ENCODE measurements at regions not wholly inside any gene's neighbourhood (a gene's known extent, or its start where the extent isn't known, plus 50 kb on each side); places are given as distances from the start of the nearest gene placed in this dataset.

DNA sequence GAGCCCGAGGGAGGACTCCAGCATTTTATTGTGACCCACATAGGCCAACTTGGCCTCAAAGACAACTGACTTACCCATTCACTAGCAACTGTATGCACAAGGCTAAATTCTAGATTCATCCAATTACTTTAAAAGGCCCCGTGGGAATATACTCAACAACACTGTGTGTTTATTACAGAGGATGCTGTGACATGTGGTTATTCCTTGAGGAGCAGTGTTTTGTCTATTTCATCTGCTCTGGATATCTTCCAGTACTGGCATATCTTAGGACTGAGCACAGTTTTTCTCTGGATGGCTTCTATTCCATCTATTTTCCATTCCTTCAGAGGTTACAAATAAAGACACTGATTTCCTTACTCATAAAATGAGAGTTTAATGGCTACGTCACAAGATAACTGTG lies 87.2 kb upstream of the KRAS start:
- FAIRE-seq (no peak), DNase-seq (ENCODE audit: low read depth) (no peak)
- TF ChIP-seq, protein P1, sequence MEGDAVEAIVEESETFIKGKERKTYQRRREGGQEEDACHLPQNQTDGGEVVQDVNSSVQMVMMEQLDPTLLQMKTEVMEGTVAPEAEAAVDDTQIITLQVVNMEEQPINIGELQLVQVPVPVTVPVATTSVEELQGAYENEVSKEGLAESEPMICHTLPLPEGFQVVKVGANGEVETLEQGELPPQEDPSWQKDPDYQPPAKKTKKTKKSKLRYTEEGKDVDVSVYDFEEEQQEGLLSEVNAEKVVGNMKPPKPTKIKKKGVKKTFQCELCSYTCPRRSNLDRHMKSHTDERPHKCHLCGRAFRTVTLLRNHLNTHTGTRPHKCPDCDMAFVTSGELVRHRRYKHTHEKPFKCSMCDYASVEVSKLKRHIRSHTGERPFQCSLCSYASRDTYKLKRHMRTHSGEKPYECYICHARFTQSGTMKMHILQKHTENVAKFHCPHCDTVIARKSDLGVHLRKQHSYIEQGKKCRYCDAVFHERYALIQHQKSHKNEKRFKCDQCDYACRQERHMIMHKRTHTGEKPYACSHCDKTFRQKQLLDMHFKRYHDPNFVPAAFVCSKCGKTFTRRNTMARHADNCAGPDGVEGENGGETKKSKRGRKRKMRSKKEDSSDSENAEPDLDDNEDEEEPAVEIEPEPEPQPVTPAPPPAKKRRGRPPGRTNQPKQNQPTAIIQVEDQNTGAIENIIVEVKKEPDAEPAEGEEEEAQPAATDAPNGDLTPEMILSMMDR (IDR thresholded peaks at IDR 0.05; ENCODE audit: insufficient read depth, low read length, severe bottlenecking): no peak
- Histone ChIP-seq H3K27me3 (ENCODE audit: control insufficient read depth, insufficient read depth, low read length) (no peaks in the 10 kb centered on the region), H3K36me3 (ENCODE audit: control insufficient read depth, insufficient read depth, low read length) (no peaks in the 10 kb centered on the region), H3K4me3 (ENCODE audit: low read depth, low read length) (no peak overlapping the region)

DNA sequence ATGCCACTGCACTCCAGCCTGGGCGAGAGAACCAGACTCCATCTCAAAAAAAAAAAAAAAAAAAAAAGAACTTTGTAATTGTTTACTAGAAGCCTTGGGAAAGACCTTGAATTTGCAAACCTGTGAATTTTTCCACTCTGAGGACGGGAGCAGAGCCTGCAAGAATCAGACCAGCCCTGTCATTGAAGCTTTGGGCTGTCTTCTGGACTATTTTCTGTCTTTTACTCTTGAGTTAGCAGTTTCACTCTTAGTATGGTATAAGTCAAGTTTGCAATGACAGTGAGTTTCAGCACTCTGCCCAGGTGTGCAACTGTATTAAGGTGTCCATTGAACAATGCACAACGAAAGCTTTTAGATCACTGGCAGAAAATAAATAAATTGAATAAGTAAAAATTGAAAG lies 81.4 kb upstream of the KRAS start:
- DNase-seq (ENCODE audit: low read depth) (no peak), FAIRE-seq (no peak)
- Histone ChIP-seq H3K4me3 (ENCODE audit: low read depth, low read length) (no peak overlapping the region), H3K27me3 (ENCODE audit: control insufficient read depth, insufficient read depth, low read length) (peaks cover 2% of the 10 kb centered on the region), H3K36me3 (ENCODE audit: control insufficient read depth, insufficient read depth, low read length) (no peaks in the 10 kb centered on the region)
- TF ChIP-seq, protein P1 (IDR thresholded peaks at IDR 0.05; ENCODE audit: insufficient read depth, low read length, severe bottlenecking): no peak

DNA sequence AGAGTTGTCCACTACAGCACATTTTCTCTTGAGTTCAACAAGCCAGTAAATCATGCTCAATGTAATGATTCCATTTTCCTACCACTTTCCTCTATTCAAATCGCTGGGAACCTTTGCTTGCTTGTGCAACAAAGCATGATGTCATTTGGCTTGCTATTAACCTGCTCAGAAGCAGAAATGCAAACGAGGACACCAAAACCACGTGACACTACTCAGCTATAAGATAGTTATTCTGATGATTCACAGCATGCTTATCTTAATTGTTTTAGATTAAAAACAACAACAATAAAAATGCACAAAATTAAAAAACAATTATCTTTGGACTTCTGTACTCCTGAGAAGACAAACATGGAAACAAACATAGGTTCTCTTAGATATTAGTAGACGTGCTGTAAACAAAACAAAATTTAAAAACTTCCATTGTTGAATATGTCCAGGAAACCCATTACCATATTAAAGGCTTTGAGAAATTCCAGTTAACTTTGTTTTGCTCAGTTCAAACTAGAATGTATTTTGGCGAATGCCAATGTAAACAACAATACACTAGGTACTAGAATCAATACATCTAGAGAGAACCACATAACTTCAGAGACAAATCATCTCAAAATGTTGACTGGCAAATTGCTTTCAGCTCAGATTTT lies 77.5 kb upstream of the KRAS start:
- DNase-seq (ENCODE audit: low read depth) (peak; percentile 83), FAIRE-seq (no peak)
- TF ChIP-seq, protein P1 (IDR thresholded peaks at IDR 0.05; ENCODE audit: insufficient read depth, low read length, severe bottlenecking): no peak
- Histone ChIP-seq H3K27me3 (ENCODE audit: control insufficient read depth, insufficient read depth, low read length) (peaks cover 2% of the 10 kb centered on the region), H3K4me3 (ENCODE audit: low read depth, low read length) (no peak overlapping the region), H3K36me3 (ENCODE audit: control insufficient read depth, insufficient read depth, low read length) (no peaks in the 10 kb centered on the region)

DNA sequence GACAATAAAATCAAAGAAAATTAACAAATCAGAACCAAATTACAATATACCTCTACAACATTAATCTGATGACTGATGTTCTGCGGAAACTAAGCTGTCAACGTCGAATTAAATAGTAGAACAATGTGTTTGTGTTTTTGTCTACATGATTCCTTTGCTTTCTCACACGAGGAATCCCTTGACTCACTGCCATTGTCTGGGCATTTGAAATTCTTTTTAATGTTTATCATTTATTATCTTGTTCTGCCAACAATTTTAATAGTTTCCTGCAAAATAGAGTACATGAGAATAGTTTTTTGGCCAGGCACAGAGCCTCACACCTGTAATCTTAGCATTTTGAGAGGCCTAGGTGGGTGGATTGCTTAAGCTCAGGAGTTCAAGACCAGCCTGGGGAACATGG lies 76.6 kb upstream of the KRAS start:
- DNase-seq (ENCODE audit: low read depth) (no peak), FAIRE-seq (no peak)
- no peak overlapping the region for H3K4me3 ChIP-seq (ENCODE audit: low read depth, low read length)
- H3K36me3 ChIP-seq (ENCODE audit: control insufficient read depth, insufficient read depth, low read length): no peaks in the 10 kb centered on the region
- H3K27me3 ChIP-seq (ENCODE audit: control insufficient read depth, insufficient read depth, low read length): peaks cover 2% of the 10 kb centered on the region
- TF ChIP-seq, protein P1 (IDR thresholded peaks at IDR 0.05; ENCODE audit: insufficient read depth, low read length, severe bottlenecking): no peak

DNA sequence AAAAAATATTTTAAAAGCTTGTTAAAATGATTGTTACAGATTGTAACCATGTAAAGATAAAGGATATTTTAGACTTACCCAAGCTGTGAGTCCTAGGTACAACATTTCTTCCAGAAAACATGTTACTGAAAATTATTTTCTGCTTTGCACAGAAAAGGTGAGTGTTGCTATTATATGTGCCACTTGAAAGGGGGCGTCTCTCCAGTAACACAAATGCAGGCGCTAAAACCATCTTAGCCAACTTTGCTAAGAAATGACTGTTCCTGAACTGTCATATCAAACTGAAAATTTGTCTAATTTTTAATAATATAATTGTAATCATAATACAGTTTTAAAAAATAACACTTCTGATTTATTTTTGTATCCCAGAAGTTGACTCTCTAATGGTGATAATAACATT lies 75.6 kb upstream of the KRAS start:
- Histone ChIP-seq H3K27me3 (ENCODE audit: control insufficient read depth, insufficient read depth, low read length) (no peaks in the 10 kb centered on the region), H3K36me3 (ENCODE audit: control insufficient read depth, insufficient read depth, low read length) (no peaks in the 10 kb centered on the region), H3K4me3 (ENCODE audit: low read depth, low read length) (no peak overlapping the region)
- TF ChIP-seq, protein P1 (IDR thresholded peaks at IDR 0.05; ENCODE audit: insufficient read depth, low read length, severe bottlenecking): no peak
- FAIRE-seq (no peak), DNase-seq (ENCODE audit: low read depth) (no peak)

DNA sequence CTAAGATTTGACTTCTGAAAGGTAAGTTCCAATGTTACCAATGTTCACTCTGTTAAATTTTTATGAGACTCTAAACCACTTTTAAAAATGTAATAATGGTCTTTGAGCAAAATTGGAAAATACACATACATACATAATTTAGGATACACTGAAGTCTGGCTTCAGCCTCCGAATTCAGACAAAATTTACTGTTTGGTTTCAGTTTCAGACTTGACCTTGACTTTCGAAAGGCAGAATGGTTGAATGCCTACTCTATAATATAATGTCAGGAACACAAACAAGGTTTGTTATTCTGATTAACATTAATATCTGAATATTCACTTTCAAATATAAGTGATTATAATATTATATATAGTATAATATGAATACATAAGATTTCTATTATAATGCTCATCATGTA lies 74.1 kb upstream of the KRAS start:
- no peak overlapping the region for H3K4me3 ChIP-seq (ENCODE audit: low read depth, low read length)

More for the DNA sequence above, 74.1 kb upstream of the KRAS start:
- DNase-seq (ENCODE audit: low read depth) (no peak), FAIRE-seq (no peak)
- Histone ChIP-seq H3K36me3 (ENCODE audit: control insufficient read depth, insufficient read depth, low read length) (no peaks in the 10 kb centered on the region), H3K27me3 (ENCODE audit: control insufficient read depth, insufficient read depth, low read length) (no peaks in the 10 kb centered on the region)
- TF ChIP-seq, protein P1 (IDR thresholded peaks at IDR 0.05; ENCODE audit: insufficient read depth, low read length, severe bottlenecking): no peak

Data from bronchial epithelial cell (primary cell).